WTC11 (cell line): ENCODE measurements at regions not wholly inside any gene's neighbourhood (a gene's known extent, or its start where the extent isn't known, plus 50 kb on each side); places are given as distances from the start of the nearest gene placed in this dataset.

Experiments used
- ATAC-seq: fragments of 200-7000 bp; cut with Tn5 transposase; 2 replicates; pipeline ENCODE4 v1.10.0; 2021; ENCODE audit warnings: mild to moderate bottlenecking, moderate library complexity
- CTCF ChIA-PET: fragments of 300-600 bp; sonication (Branson Sonifier 250); formaldehyde crosslinking; loops from one replicate; lab custom pipeline; 2021; ENCODE audit warnings: antibody characterized with exemption; lab: Charles Lee
- POLR2A ChIA-PET: fragments of 350-600 bp; sonication (Branson Sonifier 250); formaldehyde crosslinking; loops from one replicate; lab custom pipeline; 2021; ENCODE audit warnings: antibody characterized with exemption; lab: Charles Lee
- DNase-seq: peaks from one replicate; pipeline ENCODE4 v3.0.0; 2021; ENCODE audit warnings: low spot score
- H3K27ac Mint-ChIP-seq: 2 replicates; pipeline ENCODE4 v1.8.0; 2021; ENCODE audit warnings: mixed read lengths
- H3K27me3 Mint-ChIP-seq: 2 replicates; pipeline ENCODE4 v1.8.0; 2021; ENCODE audit warnings: low read depth, mild to moderate bottlenecking, moderate library complexity, mixed read lengths
- H3K36me3 Mint-ChIP-seq: 2 replicates; pipeline ENCODE4 v1.8.0; 2021; ENCODE audit warnings: mixed read lengths
- H3K4me1 Mint-ChIP-seq: 2 replicates; pipeline ENCODE4 v1.8.0; 2022; ENCODE audit warnings: mixed read lengths
- H3K4me3 Mint-ChIP-seq: 2 replicates; pipeline ENCODE4 v1.8.0; 2021; ENCODE audit warnings: mild to moderate bottlenecking, moderate library complexity, mixed read lengths
- H3K9me3 Mint-ChIP-seq: 2 replicates; pipeline ENCODE4 v1.8.0; 2021; ENCODE audit warnings: mixed read lengths
- AFF4 ChIP-seq: sonication (generic); formaldehyde crosslinking; IDR thresholded peaks from 2 replicates; pipeline ENCODE4 v1.8.1; 2023; ENCODE audit warnings: mild to moderate bottlenecking, missing genetic modification reagents, borderline replicate concordance
- ARID4B ChIP-seq: sonication (generic); formaldehyde crosslinking; IDR thresholded peaks from 2 replicates; pipeline ENCODE4 v1.8.0; 2023; ENCODE audit warnings: missing genetic modification reagents, mild to moderate bottlenecking, borderline replicate concordance
- ATF1 ChIP-seq: sonication (generic); formaldehyde crosslinking; IDR thresholded peaks from 2 replicates; pipeline ENCODE4 v1.8.1; 2023; ENCODE audit warnings: mild to moderate bottlenecking, moderate library complexity, missing genetic modification reagents
- CBFB ChIP-seq: sonication (generic); formaldehyde crosslinking; IDR thresholded peaks from 2 replicates; pipeline ENCODE4 v1.8.1; 2022; ENCODE audit warnings: mild to moderate bottlenecking, low read depth, missing genetic modification reagents
- CREM ChIP-seq: sonication (generic); formaldehyde crosslinking; IDR thresholded peaks from 2 replicates; pipeline ENCODE4 v1.8.1; 2022; ENCODE audit warnings: mild to moderate bottlenecking, missing genetic modification reagents, moderate library complexity
- CTCF ChIP-seq: fragments of 200-600 bp; IDR thresholded peaks from 2 replicates; pipeline ENCODE4 v1.8.0; 2022; ENCODE audit warnings: antibody characterized with exemption
- E2F1 ChIP-seq: sonication (generic); formaldehyde crosslinking; IDR thresholded peaks from 2 replicates; pipeline ENCODE4 v1.8.0; 2022; ENCODE audit warnings: mild to moderate bottlenecking, missing genetic modification reagents
- FOXJ3 ChIP-seq: sonication (generic); formaldehyde crosslinking; IDR thresholded peaks from 2 replicates; pipeline ENCODE4 v1.9.0; 2021; ENCODE audit warnings: missing genetic modification reagents, mild to moderate bottlenecking, borderline replicate concordance
- FOXP1 ChIP-seq: sonication (generic); formaldehyde crosslinking; IDR thresholded peaks from 2 replicates; pipeline ENCODE4 v1.8.0; 2022; ENCODE audit warnings: missing genetic modification reagents, mild to moderate bottlenecking, moderate library complexity, borderline replicate concordance
- OVOL2 ChIP-seq: fragments of 250-450 bp; sonication (Bioruptor Pico); IDR thresholded peaks from 2 replicates; pipeline ENCODE4 v1.9.0; 2021; ENCODE audit warnings: mild to moderate bottlenecking, borderline replicate concordance
- TEAD1 ChIP-seq: sonication (generic); formaldehyde crosslinking; IDR thresholded peaks from 2 replicates; pipeline ENCODE4 v1.8.0; 2022; ENCODE audit warnings: mild to moderate bottlenecking, missing genetic modification reagents
- USF1 ChIP-seq: sonication (generic); formaldehyde crosslinking; IDR thresholded peaks from 2 replicates; pipeline ENCODE4 v1.8.0; 2022; ENCODE audit warnings: mild to moderate bottlenecking, missing genetic modification reagents
- ZNF263 ChIP-seq: sonication (generic); formaldehyde crosslinking; IDR thresholded peaks from 2 replicates; pipeline ENCODE4 v1.8.1; 2022; ENCODE audit warnings: low read depth, mild to moderate bottlenecking, moderate library complexity, missing genetic modification reagents
- ZNF281 ChIP-seq: sonication (generic); formaldehyde crosslinking; IDR thresholded peaks from 2 replicates; pipeline ENCODE4 v1.8.0; 2023; ENCODE audit warnings: mild to moderate bottlenecking, missing genetic modification reagents
- ZNF317 ChIP-seq: sonication (generic); formaldehyde crosslinking; IDR thresholded peaks from 2 replicates; pipeline ENCODE4 v1.8.1; 2023; ENCODE audit warnings: low read depth, mild to moderate bottlenecking, moderate library complexity, missing genetic modification reagents, borderline replicate concordance

GRCh38 chr4:68751138-68751537 is 64.7 kb upstream of the UGT2B10 start:
- H3K27ac Mint-ChIP-seq, result no peak overlapping the region
- no peaks in the 10 kb centered on the region for H3K4me1 Mint-ChIP-seq
- no peak for TF ChIP-seq ZNF317 (CRISPR knock-in tag)
- no peak for TF ChIP-seq OVOL2
- no peak for TF ChIP-seq E2F1 (CRISPR knock-in tag)
- no peak for TF ChIP-seq TEAD1 (CRISPR knock-in tag)
- no peak for TF ChIP-seq CREM (CRISPR knock-in tag)
- no peak for TF ChIP-seq ZNF281 (CRISPR knock-in tag)
- TF ChIP-seq CTCF, result no peak
- no peak for TF ChIP-seq USF1 (CRISPR knock-in tag)
- TF ChIP-seq ZNF263 (CRISPR knock-in tag), result no peak
- peaks cover 6% of the 10 kb centered on the region for H3K9me3 Mint-ChIP-seq
- no peaks in the 10 kb centered on the region for H3K36me3 Mint-ChIP-seq
- no peak for DNase-seq
- CTCF ChIA-PET, result no interaction called here
- no peak overlapping the region for H3K4me3 Mint-ChIP-seq
- no peaks in the 10 kb centered on the region for H3K27me3 Mint-ChIP-seq
- ATAC-seq, result no peak
- POLR2A ChIA-PET, result no interaction called here

GRCh38 chr4:68765876-68766275 is 49.9 kb upstream of the UGT2B10 start:
- Mint-ChIP-seq H3K9me3 (peaks cover 21% of the 10 kb centered on the region), H3K27me3 (no peaks in the 10 kb centered on the region), H3K27ac (no peak overlapping the region), H3K36me3 (no peaks in the 10 kb centered on the region), H3K4me3 (no peak overlapping the region), H3K4me1 (no peaks in the 10 kb centered on the region)
- no peak for ATAC-seq
- POLR2A ChIA-PET, result no interaction called here
- DNase-seq, result no peak
- CTCF ChIA-PET, result no interaction called here
- TF ChIP-seq FOXP1 (no peak), AFF4 (CRISPR knock-in tag) (no peak), ARID4B (CRISPR knock-in tag) (no peak), ATF1 (no peak), ZNF263 (CRISPR knock-in tag) (no peak), ZNF281 (CRISPR knock-in tag) (no peak), CBFB (CRISPR knock-in tag) (no peak), FOXJ3 (CRISPR knock-in tag) (no peak)
